IMR-90 (cell line): ENCODE measurements at regions not wholly inside any gene's neighbourhood (a gene's known extent, or its start where the extent isn't known, plus 50 kb on each side); places are given as distances from the start of the nearest gene placed in this dataset.
"Not testable (repeated sequence)": the region's sequence is repeated elsewhere in the genome, so short reads cannot be mapped to it uniquely, and the experiment has no call there.

ENCODE experiments used
- ATAC-seq: fragments of 200-7000 bp; cut with Tn5 transposase; 2 replicates; pipeline ENCODE4 v1.9.1; 2020; ENCODE audit warnings: low read depth, mild to moderate bottlenecking, moderate library complexity
- BruUV-seq: library from RNA; stranded (reverse); fragments of 400-500 nt; replicated peaks from 2 replicates; lab custom pipeline; 2021; lab: Mats Ljungman, UMichigan
- CTCF ChIA-PET: fragments of 300-600 bp; formaldehyde crosslinking; extraction: SDS; loops from one replicate; lab custom pipeline; 2021; ENCODE audit warnings: antibody characterized with exemption; lab: Yijun Ruan, JAX
- POLR2A ChIA-PET: fragments of 300-600 bp; sonication (Branson Sonifier 250); formaldehyde crosslinking; loops from one replicate; lab custom pipeline; 2022; ENCODE audit warnings: antibody characterized with exemption; ENCODE audit not compliant: unreplicated experiment; lab: Charles Lee
- DNase-seq: peaks from one replicate; pipeline ENCODE4 v3.0.0; 2013
- H2AFZ ChIP-seq: replicated peaks from 2 replicates; pipeline ENCODE3; 2013; ENCODE audit warnings: low read length, mild to moderate bottlenecking; ENCODE audit not compliant: poor library complexity
- H2AK5ac ChIP-seq: 2 replicates; pipeline ENCODE4 v1.6.1; 2013; ENCODE audit warnings: low read depth, low read length, inconsistent platforms
- H2AK9ac ChIP-seq: replicated peaks from 2 replicates; pipeline ENCODE3; 2013; ENCODE audit warnings: mild to moderate bottlenecking, low read depth, low read length, moderate library complexity; ENCODE audit not compliant: poor library complexity
- H2BK120ac ChIP-seq: 2 replicates; pipeline ENCODE4 v1.6.1; 2013; ENCODE audit warnings: low read depth, low read length, inconsistent platforms
- H2BK15ac ChIP-seq: 3 replicates; pipeline ENCODE4 v1.6.1; 2013; ENCODE audit warnings: low read depth, low read length, inconsistent platforms
- H2BK20ac ChIP-seq: 2 replicates; pipeline ENCODE4 v1.6.1; 2013; ENCODE audit warnings: low read depth, mild to moderate bottlenecking, inconsistent platforms, low read length, moderate library complexity
- H2BK5ac ChIP-seq: 2 replicates; pipeline ENCODE4 v1.6.1; 2013; ENCODE audit warnings: mild to moderate bottlenecking, low read depth, low read length, inconsistent platforms; ENCODE audit not compliant: poor library complexity, severe bottlenecking
- H3K14ac ChIP-seq: replicated peaks from 2 replicates; pipeline ENCODE4 v1.6.1; 2013; ENCODE audit warnings: low read depth, low read length, inconsistent platforms
- H3K18ac ChIP-seq: 2 replicates; pipeline ENCODE4 v1.6.1; 2013; ENCODE audit warnings: low read depth, low read length, control low read depth
- H3K23ac ChIP-seq: 2 replicates; pipeline ENCODE4 v1.6.1; 2013; ENCODE audit warnings: low read depth, low read length, inconsistent platforms
- H3K27ac ChIP-seq: 2 replicates; pipeline ENCODE4 v1.5.1; 2013; ENCODE audit warnings: mild to moderate bottlenecking, control low read depth, low read length; ENCODE audit not compliant: insufficient read depth
- H3K27me3 ChIP-seq: 2 replicates; pipeline ENCODE4 v1.6.1; 2013; ENCODE audit warnings: low read length; ENCODE audit not compliant: control insufficient read depth, insufficient read depth
- H3K36me3 ChIP-seq: 2 replicates; pipeline ENCODE4 v1.6.1; 2013; ENCODE audit warnings: low read length, mixed read lengths; ENCODE audit not compliant: control insufficient read depth, insufficient read depth
- H3K4ac ChIP-seq: 2 replicates; pipeline ENCODE4 v1.6.1; 2013; ENCODE audit warnings: low read depth, low read length, inconsistent platforms
- H3K4me1 ChIP-seq: 2 replicates; pipeline ENCODE4 v1.6.1; 2013; ENCODE audit warnings: low read length, mixed read lengths; ENCODE audit not compliant: control insufficient read depth, insufficient read depth
- H3K4me2 ChIP-seq: 2 replicates; pipeline ENCODE4 v1.6.1; 2013; ENCODE audit warnings: low read depth, mild to moderate bottlenecking, control low read depth, low read length, moderate library complexity
- H3K4me3 ChIP-seq: 2 replicates; pipeline ENCODE4 v1.5.1; 2013; ENCODE audit warnings: low read depth, mild to moderate bottlenecking, control low read depth, low read length, moderate library complexity; ENCODE audit not compliant: insufficient read depth
- H3K56ac ChIP-seq: 2 replicates; pipeline ENCODE4 v1.6.1; 2013; ENCODE audit warnings: low read length, inconsistent platforms; ENCODE audit not compliant: insufficient read depth; ENCODE audit errors: extremely low read depth
- H3K79me1 ChIP-seq, 2 experiments: 2 replicates each; pipeline ENCODE4 v1.6.1; 2013; ENCODE audit warnings: low read length in 2 of 2, inconsistent platforms in 1 of 2, low read depth in 1 of 2
- H3K9ac ChIP-seq: 2 replicates; pipeline ENCODE4 v1.6.1; 2013; ENCODE audit warnings: low read depth, low read length, control low read depth
- H3K9me1 ChIP-seq: 2 replicates; pipeline ENCODE4 v1.6.1; 2013; ENCODE audit warnings: low read length, inconsistent platforms; ENCODE audit not compliant: insufficient read depth
- H3K9me3 ChIP-seq: 2 replicates; pipeline ENCODE4 v1.6.1; 2013; ENCODE audit warnings: low read length; ENCODE audit not compliant: control insufficient read depth, insufficient read depth
- H4K20me1 ChIP-seq: 2 replicates; pipeline ENCODE4 v1.6.1; 2013; ENCODE audit warnings: low read length, inconsistent platforms; ENCODE audit not compliant: insufficient read depth
- H4K5ac ChIP-seq: 2 replicates; pipeline ENCODE4 v1.6.1; 2013; ENCODE audit warnings: mild to moderate bottlenecking, low read depth, low read length, control low read depth
- H4K8ac ChIP-seq, 2 experiments: 2 replicates each; pipeline ENCODE4 v1.6.1; 2013; ENCODE audit warnings: low read depth in 2 of 2, low read length in 2 of 2, control low read depth in 1 of 2, inconsistent platforms in 1 of 2
- H4K91ac ChIP-seq: 2 replicates; pipeline ENCODE4 v1.6.1; 2013; ENCODE audit warnings: low read depth, low read length, inconsistent platforms; ENCODE audit not compliant: insufficient read depth
- WGBS, 2 experiments: methylation state at CpG; one replicate each; pipeline versions ENCODE4 v1.1.5 to v1.1.7; 2013; ENCODE audit warnings: missing lambda C conversion rate in 2 of 2; ENCODE audit not compliant: insufficient read length in 1 of 2; ENCODE audit errors: extremely low coverage in 2 of 2; 5-methylcytosine and 5-hydroxymethylcytosine counted together
- dilution Hi-C: fragments of 300-500 bp; cut with HindIII; formaldehyde crosslinking; loops from one replicate; pipeline ENCODE4 v1.14.3; 2018; ENCODE audit warnings: low sequenced_read_pairs; ENCODE audit not compliant: unreplicated experiment
- in situ Hi-C: fragments of 300-500 bp; cut with MboI; formaldehyde crosslinking; loops from 3 replicates; pipeline ENCODE4 v1.14.3; 2019; ENCODE audit warnings: low sequenced_read_pairs, inconsistent platforms, mixed read lengths
- intact Hi-C: fragments of 100-400 bp; cut with micrococcal nuclease; formaldehyde crosslinking; loops from 2 replicates; pipeline ENCODE4 v1.10.0; 2022

- H3K27me3 ChIP-seq, H2BK20ac ChIP-seq, H3K4ac ChIP-seq, H3K4me1 ChIP-seq, H3K14ac ChIP-seq, H4K20me1 ChIP-seq, POLR2A ChIA-PET, H2BK120ac ChIP-seq, H3K18ac ChIP-seq, H2BK15ac ChIP-seq, in situ Hi-C loops, ATAC-seq, CTCF ChIA-PET, H3K56ac ChIP-seq, H3K36me3 ChIP-seq, dilution Hi-C loops, H4K5ac ChIP-seq, H2AK5ac ChIP-seq, H2AK9ac ChIP-seq, DNase-seq, H3K23ac ChIP-seq, H3K9ac ChIP-seq, H3K9me1 ChIP-seq, H3K4me2 ChIP-seq, H3K79me1 ChIP-seq, H4K91ac ChIP-seq, H4K8ac ChIP-seq, H2AFZ ChIP-seq, intact Hi-C loops, H3K4me3 ChIP-seq, H3K27ac ChIP-seq, BruUV-seq, H2BK5ac ChIP-seq: not testable (repeated sequence)
- peaks cover 24% of the 10 kb centered on the region for H3K9me3 ChIP-seq
- no CpG with 5 or more reads among the region's 4 CpGs for WGBS, 2 experiments
Measured at GRCh38 chrX:1847000-1847399, 232.1 kb downstream of the ASMT start.

DNA sequence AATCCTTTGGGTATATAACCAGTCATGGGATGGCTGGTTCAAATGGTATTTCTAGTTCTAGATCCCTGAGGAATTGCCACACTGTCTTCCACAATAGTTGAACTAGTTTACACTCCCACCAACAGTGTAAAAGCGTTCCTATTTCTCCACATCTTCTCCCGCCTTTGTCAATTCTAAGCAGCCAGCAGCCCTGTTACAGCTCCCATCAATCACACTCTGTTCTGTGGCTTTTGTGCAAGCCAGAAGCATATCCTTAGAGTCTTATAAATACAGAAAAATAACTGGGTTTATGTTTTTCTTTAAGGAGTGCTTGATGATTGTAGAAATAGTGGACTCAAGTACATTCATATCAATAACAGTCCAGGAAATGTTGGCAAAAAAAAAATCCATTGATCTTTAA is 232.9 kb downstream of the ASMT start:
- H3K4me1 ChIP-seq, in situ Hi-C loops, H4K20me1 ChIP-seq, H2BK5ac ChIP-seq, H2BK20ac ChIP-seq, H2AK5ac ChIP-seq, H3K27ac ChIP-seq, H3K36me3 ChIP-seq, H3K4ac ChIP-seq, H3K18ac ChIP-seq, H3K4me3 ChIP-seq, H3K56ac ChIP-seq, intact Hi-C loops, H3K23ac ChIP-seq, H3K4me2 ChIP-seq, CTCF ChIA-PET, H3K79me1 ChIP-seq, DNase-seq, BruUV-seq, POLR2A ChIA-PET, H3K27me3 ChIP-seq, H3K9ac ChIP-seq, H2BK15ac ChIP-seq, H2BK120ac ChIP-seq, H3K9me1 ChIP-seq, dilution Hi-C loops, H2AK9ac ChIP-seq, H4K8ac ChIP-seq, H3K14ac ChIP-seq, ATAC-seq, H4K91ac ChIP-seq, H4K5ac ChIP-seq, H2AFZ ChIP-seq: not testable (repeated sequence)
- H3K9me3 ChIP-seq = peaks cover 23% of the 10 kb centered on the region
- WGBS, 2 experiments = no CpG with 5 or more reads among the region's 2 CpGs
